ENCODE measurements at regions not wholly inside any gene's neighbourhood (a gene's known extent, or its start where the extent isn't known, plus 50 kb on each side); places are given as distances from the start of the nearest gene placed in this dataset.

DNA sequence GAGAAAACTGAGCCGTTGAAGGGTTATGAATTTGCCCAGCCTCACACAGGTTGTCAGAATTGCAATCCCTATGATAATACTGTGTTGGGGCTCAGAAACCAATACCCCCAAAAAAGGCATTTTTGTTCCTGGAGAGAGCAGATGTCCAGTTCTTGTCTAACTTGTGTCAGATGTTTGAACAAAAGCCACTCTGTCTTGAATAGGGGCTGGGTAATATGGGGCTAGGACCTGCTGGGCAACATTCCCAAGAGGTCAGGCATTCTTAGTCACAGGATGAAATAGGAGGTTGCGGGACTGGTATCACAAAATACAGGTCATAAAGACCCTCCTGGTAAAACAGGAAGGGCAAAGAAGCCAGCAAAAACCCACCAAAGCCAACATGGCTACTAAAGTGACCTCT is 482.1 kb downstream of the IPMK start:
- H2AFZ ChIP-seq (ENCODE audit: low read length), result no peak overlapping the region
- no peak overlapping the region for H3K4me2 ChIP-seq (ENCODE audit: low read length)
- ChIA-PET CTCF (ENCODE audit: unreplicated experiment) (no interaction called here), POLR2A (no interaction called here)
- H3K27ac ChIP-seq (ENCODE audit: low read depth, low read length, poor library complexity, severe bottlenecking), result no peak overlapping the region
- no peaks in the 10 kb centered on the region for H3K79me2 ChIP-seq (ENCODE audit: insufficient read depth, low read depth, low read length)
- H4K20me1 ChIP-seq (ENCODE audit: insufficient read depth, low read length), result no peaks in the 10 kb centered on the region
- H3K4me3 ChIP-seq (ENCODE audit: low read depth, low read length, poor library complexity, severe bottlenecking), result no peak overlapping the region
- no peaks in the 10 kb centered on the region for H3K9me2 ChIP-seq (ENCODE audit: insufficient read depth, low read length)
- H3K36me3 ChIP-seq (ENCODE audit: insufficient read depth, low read length), result no peaks in the 10 kb centered on the region
- intact Hi-C loops (cut with micrococcal nuclease; ENCODE audit: unreplicated experiment), result no loop called here
- H3K4me1 ChIP-seq (ENCODE audit: insufficient read depth, low read length, poor library complexity, severe bottlenecking), result no peaks in the 10 kb centered on the region
- DNase-seq (ENCODE audit: low spot score), result no peak
- no TSS peak for BruUV-seq (replicated peaks)
- TF ChIP-seq, protein P1, sequence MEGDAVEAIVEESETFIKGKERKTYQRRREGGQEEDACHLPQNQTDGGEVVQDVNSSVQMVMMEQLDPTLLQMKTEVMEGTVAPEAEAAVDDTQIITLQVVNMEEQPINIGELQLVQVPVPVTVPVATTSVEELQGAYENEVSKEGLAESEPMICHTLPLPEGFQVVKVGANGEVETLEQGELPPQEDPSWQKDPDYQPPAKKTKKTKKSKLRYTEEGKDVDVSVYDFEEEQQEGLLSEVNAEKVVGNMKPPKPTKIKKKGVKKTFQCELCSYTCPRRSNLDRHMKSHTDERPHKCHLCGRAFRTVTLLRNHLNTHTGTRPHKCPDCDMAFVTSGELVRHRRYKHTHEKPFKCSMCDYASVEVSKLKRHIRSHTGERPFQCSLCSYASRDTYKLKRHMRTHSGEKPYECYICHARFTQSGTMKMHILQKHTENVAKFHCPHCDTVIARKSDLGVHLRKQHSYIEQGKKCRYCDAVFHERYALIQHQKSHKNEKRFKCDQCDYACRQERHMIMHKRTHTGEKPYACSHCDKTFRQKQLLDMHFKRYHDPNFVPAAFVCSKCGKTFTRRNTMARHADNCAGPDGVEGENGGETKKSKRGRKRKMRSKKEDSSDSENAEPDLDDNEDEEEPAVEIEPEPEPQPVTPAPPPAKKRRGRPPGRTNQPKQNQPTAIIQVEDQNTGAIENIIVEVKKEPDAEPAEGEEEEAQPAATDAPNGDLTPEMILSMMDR (conservative IDR thresholded peaks at IDR 0.05; ENCODE audit: low read length), result no peak
- no peak for TF ChIP-seq EZH2phosphoT487 (IDR thresholded peaks at IDR 0.05; ENCODE audit: borderline replicate concordance, low read depth, low read length)
- H3K9me3 ChIP-seq (ENCODE audit: low read length), result no peaks in the 10 kb centered on the region

DNA sequence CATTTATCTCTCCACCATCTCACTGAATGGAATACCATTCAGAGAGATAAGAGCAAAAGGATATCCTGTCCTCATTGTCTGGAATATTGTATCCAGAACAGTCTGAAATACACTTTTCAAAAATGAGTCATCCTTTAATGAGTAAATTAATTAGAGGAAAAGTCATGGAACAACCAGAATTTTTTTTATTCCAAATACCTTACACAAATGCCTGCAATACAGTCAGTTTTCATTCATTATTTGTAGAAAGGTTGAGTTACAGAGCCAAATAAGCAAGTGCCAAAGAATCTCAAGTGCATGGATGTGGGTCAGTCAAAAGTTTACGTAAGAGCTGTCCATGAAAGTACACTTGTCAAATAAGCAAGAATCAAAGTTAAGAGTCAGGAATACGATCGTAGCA is 482.6 kb downstream of the IPMK start:
- Histone ChIP-seq H3K9me2 (ENCODE audit: insufficient read depth, low read length) (no peaks in the 10 kb centered on the region), H3K4me2 (ENCODE audit: low read length) (no peak overlapping the region), H4K20me1 (ENCODE audit: insufficient read depth, low read length) (no peaks in the 10 kb centered on the region), H3K27ac (ENCODE audit: low read depth, low read length, poor library complexity, severe bottlenecking) (no peak overlapping the region), H3K9me3 (ENCODE audit: low read length) (no peaks in the 10 kb centered on the region), H2AFZ (ENCODE audit: low read length) (no peak overlapping the region), H3K4me1 (ENCODE audit: insufficient read depth, low read length, poor library complexity, severe bottlenecking) (no peaks in the 10 kb centered on the region), H3K4me3 (ENCODE audit: low read depth, low read length, poor library complexity, severe bottlenecking) (no peak overlapping the region), H3K79me2 (ENCODE audit: insufficient read depth, low read depth, low read length) (no peaks in the 10 kb centered on the region), H3K36me3 (ENCODE audit: insufficient read depth, low read length) (no peaks in the 10 kb centered on the region)
- POLR2A ChIA-PET, result no interaction called here
- CTCF ChIA-PET (ENCODE audit: unreplicated experiment), result no interaction called here
- no TSS peak for BruUV-seq (replicated peaks)
- intact Hi-C loops (cut with micrococcal nuclease; ENCODE audit: unreplicated experiment), result no loop called here
- DNase-seq (ENCODE audit: low spot score), result no peak
- TF ChIP-seq, protein P1 (conservative IDR thresholded peaks at IDR 0.05; ENCODE audit: low read length), result no peak
- TF ChIP-seq EZH2phosphoT487 (IDR thresholded peaks at IDR 0.05; ENCODE audit: borderline replicate concordance, low read depth, low read length), result no peak

DNA sequence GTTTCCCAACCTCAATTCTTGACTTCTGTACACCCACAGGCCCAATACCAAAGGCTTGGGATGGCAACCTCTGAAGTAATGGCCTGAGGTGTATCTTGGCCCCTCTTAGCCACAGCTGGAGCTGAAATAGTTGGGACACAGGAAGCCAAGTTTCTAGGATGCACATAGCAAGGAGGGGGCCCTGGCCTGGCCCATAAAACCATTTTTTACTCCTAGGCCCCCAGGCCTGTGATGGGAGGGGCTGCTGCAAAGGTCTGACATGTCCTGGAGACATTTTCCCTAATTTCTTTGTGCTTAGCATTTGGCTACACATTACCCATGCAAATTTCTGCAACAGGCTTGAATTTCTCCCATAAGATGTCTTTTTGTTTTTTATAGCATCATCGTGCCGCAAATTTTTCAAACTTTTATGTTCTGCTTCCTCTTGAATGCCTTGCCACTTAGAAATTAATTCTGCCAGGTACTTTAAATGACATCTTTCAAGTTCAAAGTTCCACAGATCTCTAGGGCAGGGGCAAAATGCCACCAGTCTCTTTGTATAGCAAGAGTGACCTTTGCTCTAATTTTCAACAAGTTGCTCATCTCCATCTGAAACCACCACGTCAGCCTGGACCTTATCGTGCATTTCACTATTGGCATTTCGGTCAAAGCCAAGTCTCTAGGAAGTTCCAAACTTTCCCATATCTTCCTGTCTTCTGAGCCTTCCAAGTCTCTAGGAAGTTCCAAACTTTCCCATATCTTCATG is 490.8 kb downstream of the IPMK start:
- Histone ChIP-seq H3K27ac (ENCODE audit: low read depth, low read length, poor library complexity, severe bottlenecking) (no peak overlapping the region), H3K9me2 (ENCODE audit: insufficient read depth, low read length) (no peaks in the 10 kb centered on the region), H3K9me3 (ENCODE audit: low read length) (no peaks in the 10 kb centered on the region), H3K4me1 (ENCODE audit: insufficient read depth, low read length, poor library complexity, severe bottlenecking) (no peaks in the 10 kb centered on the region), H3K4me2 (ENCODE audit: low read length) (no peak overlapping the region), H3K36me3 (ENCODE audit: insufficient read depth, low read length) (no peaks in the 10 kb centered on the region), H2AFZ (ENCODE audit: low read length) (no peak overlapping the region), H3K79me2 (ENCODE audit: insufficient read depth, low read depth, low read length) (no peaks in the 10 kb centered on the region), H4K20me1 (ENCODE audit: insufficient read depth, low read length) (no peaks in the 10 kb centered on the region), H3K4me3 (ENCODE audit: low read depth, low read length, poor library complexity, severe bottlenecking) (no peak overlapping the region)
- CTCF ChIA-PET (ENCODE audit: unreplicated experiment), result no interaction called here
- intact Hi-C loops (cut with micrococcal nuclease; ENCODE audit: unreplicated experiment), result no loop called here
- BruUV-seq (replicated peaks), result no TSS peak
- DNase-seq (ENCODE audit: low spot score), result no peak
- TF ChIP-seq, protein P1 (conservative IDR thresholded peaks at IDR 0.05; ENCODE audit: low read length), result no peak
- TF ChIP-seq EZH2phosphoT487 (IDR thresholded peaks at IDR 0.05; ENCODE audit: borderline replicate concordance, low read depth, low read length), result no peak
- POLR2A ChIA-PET, result no interaction called here
